GM21786 (cell line): ENCODE measurements at regions not wholly inside any gene's neighbourhood (a gene's known extent, or its start where the extent isn't known, plus 50 kb on each side); places are given as distances from the start of the nearest gene placed in this dataset.

ENCODE experiments used
- ATAC-seq: cut with Tn5 transposase; IDR thresholded peaks from one replicate; pipeline ENCODE4 v1.9.1; 2021; ENCODE audit not compliant: unreplicated experiment

DNA sequence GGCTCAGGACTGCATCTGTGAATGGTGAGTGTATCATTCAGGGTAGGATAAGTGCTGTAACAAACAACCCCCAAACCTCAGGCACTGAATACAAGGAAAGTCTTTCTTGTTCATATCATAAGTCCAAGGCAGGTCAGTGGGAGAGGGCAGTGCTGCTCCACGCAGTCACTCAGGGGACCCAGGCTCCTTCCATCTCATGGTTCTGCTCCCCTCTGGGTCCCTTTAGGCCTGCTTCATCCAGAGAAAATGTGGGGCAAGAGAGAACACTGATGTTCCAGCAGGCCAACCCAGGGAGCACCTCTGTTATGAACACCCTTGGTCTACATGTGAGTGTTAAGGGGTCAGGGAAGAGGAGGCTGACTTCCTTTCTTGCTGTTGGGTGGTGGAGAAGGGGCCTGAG, 187.8 kb downstream of the CHST1 start:
- no peak for ATAC-seq

DNA sequence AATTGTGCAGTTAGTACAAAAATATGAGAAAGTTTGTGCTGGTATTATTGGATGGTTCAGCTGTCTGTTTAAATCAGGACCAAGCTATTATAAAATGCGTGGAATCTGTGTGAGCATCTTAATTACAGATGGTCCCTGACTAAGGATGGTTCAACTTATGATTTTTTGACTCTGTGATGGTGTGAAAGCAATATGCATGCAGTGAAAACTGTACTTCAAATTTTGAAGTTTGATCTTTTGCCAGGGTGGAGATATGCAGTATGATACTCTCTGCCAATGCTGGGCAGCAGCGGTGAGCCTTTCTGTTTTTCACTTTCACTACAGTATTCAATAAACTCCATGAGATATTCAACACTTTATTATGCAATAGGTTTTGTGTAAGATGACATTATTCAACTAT, 189.3 kb downstream of the CHST1 start:
- no peak for ATAC-seq

DNA sequence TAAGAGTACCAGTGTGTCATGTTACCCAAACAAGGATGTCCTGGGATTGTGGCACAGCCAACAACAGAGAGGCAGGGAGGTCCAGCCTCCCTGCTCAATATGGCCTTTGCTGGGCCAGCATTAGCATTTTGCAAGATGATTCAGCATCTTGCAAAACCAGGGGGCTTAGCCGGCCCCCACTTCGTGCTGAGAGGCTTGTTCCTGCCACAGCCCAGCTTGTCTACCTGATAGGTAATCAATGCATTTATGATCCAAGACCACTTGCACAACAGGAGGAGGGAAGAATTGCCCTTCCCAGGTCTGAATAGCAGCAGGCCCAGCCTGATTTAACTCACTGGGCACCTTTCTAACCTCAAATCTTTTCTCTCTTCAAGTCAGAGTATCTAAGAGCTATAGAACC, 189.0 kb upstream of the SYT13 start:
- ATAC-seq, result no peak

DNA sequence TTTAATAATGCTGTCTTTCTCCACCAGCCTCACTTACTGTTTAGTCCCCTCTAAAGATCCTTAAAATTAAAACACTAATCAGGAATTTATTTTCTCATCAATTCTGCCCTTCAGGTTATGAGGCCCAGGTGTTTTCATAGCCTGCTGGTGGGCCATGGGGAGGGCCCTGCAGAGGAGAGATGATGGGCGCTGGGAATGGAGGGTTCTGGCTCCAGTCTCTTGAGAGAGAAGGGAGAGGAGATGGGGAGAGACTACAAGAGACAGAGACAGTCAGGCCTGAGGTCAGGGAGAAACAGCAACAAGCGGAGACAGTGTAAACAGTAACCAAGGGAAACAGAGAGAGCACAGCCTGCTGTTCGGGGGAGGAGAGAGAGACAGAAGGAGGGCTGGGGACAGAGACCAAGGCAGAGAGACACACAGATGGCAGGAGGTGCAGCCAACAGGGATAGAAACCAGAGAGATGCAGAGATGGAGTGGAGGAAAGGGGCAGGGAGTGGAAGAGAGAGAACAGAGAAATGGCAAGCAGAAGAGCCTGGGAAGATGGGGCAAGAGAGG, 187.3 kb upstream of the SYT13 start:
- no peak for ATAC-seq

DNA sequence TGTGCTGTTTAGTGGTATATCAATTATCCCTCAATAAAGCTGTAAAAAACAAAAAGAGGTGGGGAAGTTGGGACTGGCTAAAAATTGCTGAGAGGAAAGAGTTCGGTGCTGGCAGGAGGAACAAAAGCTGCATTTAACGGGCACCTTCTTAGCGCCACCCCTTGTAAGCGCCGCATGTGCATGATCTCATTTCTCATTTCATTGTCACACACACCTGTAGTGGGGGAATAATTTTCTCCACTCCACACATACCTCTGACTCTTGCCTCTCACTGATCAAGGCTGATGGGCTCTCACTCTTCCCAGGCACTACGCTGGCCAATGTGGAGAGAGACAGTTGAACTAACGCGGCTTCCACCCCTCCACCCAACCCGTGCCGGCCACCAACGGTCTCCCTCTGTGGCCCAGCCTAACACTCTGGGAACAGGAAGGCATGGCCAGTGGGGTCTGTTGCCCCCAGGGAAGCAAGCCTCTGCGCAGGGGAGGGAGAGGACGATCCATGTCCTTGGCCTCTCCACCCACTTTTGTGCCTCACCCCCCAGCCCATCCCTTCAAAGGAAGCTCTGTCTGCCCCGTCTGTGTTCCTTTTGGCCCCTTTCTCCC, 186.7 kb upstream of the SYT13 start:
- ATAC-seq, result no peak

DNA sequence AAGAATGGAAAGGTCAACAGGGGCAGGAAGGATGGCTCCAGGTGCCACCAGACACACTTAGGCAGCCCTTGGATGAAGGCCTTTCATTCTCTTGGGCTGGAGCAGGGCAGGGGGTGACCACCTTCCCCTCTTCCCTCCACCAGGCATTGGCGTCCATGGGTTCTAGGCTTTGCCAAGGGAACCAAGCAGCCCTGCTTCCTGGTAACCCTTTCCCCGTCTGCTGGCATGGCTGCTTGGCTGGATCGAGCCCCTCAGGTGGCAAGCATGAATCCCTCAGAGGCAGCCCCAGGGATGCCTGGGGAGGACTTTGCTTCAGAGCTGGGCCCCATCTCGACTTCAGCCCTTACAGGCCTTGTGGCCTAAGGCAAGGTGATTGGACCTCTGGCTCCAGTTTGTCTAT, 185.1 kb upstream of the SYT13 start:
- ATAC-seq, result no peak

DNA sequence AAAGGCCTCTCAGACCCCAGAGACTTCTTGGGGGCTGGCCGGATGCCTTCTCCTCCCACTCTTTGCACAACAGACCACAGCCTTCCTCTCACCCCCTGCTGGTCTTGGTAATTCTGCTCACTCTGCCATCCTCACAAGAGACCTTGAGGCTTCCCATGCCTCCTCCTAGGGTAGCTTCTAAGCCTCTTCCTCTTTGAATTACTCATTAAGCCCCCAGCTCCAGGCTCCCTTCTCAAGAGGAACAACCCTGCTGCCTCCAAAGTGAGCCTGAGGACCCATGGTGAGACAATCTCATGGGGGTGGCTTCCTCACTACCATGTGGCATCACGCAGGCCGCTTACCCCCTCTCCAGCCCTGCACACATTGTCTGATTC, 184.6 kb upstream of the SYT13 start:
- ATAC-seq, result no peak

DNA sequence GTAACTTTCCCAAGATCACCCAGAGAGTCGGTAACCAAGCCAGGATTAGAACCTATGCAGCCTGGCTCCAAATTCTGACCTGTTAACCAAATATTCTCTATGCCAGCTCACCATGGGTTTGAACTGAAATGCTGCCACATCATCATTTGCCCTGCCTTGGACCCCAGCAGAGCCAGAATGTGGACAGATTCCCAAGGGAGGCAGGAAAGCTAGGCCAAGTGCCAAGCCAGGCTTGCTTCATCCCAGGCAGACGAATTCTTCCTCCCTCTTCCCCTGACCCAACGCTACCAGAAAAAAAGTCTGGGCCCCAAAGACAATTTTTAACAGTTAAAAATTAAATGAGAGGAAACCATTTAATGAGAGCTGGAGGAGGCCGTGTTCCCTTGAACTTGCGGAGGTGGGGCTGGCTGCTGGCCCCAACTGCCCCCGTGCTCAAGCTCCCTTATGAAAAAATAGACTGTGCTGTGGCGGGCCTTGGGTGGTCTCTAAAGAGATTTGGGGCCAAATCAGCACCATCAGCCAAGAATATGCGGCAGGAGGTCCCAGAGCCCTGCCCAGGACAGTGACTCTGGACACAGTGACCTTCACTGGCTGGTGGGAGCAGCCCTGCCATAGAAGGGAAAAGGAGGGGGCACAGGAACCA, 184.1 kb upstream of the SYT13 start:
- ATAC-seq, result no peak

DNA sequence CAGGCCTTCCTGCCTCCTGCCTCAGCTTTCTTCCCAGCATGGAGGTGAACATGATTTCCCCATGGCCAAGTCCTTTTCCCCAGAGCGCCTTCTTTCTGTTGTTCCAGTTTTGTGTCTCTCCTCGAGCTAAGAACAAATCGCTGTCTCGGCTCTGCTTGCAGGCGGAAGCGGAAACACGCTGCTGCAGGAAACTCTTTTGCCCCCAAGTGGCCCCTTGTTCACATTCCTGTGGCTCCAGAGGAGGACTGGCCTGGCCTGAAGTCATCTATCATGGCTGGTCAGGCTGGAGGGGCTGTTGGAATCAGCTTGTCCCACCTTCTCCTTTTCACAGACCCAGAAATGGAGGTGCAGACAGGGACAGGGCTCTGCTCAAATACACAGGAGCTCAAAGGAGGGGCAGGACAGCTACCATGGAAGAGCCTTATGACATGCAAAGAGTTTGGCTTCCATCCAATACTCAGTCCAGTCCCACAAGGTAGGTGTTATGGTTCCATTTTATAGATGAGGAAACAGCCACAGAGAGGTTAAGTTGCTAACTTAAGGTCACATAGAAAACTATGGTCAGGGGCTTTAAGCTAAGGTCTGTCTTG, 182.2 kb upstream of the SYT13 start:
- ATAC-seq, result no peak

DNA sequence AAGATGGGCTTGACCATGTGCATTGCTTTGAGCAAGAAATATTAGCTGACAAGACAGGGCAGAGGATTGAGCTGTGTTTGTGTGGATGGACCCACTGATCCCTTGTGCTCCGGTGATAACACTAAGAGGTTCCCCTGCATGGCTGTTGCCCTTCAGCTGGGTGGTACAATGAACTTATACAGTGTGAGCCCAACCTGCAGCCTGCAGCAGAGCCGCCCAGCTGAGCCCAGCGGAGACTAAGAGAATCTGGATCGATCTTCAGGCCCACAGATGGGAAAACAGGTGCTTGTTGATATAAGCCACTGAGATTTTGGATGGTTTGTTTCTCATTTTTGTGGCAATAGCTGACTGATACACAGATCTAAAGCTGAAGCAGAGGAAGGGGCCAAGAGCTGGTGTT, 177.4 kb upstream of the SYT13 start:
- ATAC-seq, result no peak

DNA sequence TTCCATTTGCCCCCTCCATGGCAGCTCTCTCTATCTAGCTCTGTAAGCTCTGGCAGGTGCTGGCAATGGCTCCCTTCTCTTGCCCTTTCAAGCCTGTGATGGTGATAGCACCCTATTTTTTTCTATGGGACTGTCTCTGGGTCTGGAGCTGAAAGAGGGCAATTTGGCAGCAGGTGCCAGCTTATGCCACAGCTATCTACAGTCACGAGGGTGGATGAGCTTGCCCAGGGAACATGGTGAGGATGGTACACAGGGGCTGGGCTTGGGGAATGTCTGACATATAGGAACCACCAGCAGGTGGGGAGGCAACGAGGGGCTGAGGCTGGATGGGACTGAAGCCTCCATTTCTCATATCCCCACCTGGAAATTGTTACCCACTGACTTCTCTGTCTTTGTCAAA, 175.4 kb upstream of the SYT13 start:
- ATAC-seq, result no peak

DNA sequence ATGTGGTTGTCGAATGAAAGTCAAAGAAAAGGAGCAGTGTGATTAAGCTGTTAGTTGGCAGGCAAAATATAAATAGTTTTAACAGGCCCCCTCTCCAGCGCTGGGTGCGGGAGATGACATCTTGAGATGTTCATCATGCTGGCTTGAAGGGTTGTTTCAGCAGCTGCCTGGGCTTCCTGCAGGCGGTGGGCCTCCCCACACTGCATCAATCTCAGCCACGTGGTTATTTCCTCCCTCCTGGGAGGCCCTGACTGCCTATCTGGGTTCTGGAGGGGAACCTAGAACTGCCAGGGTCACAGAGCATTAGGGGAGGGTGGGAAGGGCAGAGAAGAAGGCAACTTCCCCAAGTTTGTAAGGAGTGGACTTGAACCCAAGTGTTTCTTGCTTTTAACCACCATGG, 173.3 kb upstream of the SYT13 start:
- no peak for ATAC-seq

DNA sequence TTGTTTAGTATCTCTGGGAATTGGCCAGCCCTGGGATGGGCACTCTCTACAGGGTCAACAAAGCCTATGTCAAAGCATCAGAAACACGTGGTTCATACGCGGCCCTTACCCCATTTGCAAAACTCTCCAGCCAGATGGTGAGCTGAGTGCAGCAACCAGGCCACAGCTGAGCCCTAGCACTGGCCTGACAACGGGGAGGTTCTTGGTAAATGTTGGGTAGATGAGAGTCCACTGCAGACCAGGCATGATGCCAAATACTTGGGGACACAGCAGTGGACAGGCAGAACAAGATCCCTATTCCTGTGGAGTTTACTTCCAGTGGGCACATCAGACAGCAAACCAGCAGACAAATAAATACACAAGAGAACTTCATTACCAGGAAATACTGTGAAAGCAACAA, 172.1 kb upstream of the SYT13 start:
- no peak for ATAC-seq

DNA sequence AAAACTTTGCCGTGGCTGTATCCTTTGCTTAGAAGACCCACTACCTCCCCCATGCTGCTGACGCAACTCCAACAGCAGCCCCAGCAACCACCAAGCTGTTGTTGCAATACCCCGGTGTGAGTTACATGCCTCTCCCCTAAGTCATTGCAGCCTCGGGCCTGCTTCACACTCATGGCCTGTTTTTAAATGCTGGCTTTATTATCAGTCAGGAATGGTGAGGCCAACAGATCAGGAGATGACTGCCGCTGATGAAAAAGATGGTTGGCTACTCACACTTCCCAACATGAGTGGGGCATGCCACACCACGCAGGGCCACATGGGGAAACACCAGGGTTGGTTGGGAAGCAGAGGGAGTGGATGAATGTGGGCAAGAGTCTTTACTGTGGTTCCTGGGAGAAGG, 171.5 kb upstream of the SYT13 start:
- no peak for ATAC-seq

DNA sequence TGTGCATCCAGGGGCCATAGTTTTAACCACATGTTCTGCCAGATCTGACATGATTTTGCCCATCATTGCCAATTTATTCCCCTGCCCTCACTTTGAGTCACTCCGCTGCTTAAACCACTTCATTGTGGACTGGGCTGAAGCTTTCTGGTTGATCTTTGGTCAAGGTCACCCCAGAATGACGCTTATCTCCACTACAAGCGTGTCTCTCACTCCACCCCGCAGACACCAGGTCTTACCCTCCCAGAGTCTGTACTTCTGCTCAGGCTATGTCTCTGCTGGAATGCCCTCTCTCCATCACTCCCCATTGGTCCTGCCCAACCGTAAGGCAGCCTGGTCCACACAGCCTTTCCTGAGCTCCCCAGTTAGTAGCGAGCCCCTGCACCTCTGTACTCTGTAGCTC, 170.5 kb upstream of the SYT13 start:
- no peak for ATAC-seq

DNA sequence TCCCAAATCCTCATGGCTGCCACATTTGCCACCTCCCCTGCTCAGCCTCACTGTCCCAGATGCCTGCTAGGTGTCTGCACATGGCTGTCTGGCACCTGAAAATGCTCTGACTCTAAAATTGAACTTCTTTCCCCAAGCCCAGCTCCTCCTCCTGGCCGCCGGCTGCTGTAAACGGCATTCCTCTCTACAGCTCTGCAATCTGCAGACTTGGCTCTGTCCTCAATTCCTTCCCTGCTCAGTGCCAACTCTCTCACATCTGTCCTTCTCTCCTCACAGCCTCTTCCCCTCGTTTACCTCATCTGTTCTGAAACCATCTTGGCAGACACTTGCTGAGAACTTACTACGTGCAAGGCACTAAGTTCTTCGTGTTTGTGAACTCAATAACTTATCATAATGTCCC, 169.4 kb upstream of the SYT13 start:
- ATAC-seq, result no peak

DNA sequence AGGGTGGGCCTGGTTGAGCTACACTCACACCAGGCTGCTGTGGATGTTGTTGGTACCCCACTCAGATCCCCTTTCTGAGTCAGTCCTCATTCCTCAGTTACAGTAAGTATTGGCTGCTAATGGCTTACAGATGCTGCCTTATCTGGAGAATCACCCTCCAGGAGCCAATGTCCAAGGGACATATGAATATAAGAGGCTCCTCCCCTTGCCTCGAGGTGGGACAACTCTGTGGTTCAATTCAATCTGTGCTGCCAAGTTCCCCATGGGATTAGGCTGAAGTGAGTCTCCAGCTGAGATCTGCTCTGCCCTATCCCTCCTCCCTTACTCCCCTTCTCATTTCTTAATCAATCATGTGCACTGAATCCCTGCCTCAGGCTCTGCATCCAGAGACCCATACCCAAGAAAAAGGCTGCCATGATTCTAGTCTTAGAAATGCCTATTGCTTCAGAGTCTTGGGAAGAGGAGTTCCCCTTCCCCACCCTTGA, 168.8 kb upstream of the SYT13 start:
- ATAC-seq, result no peak

DNA sequence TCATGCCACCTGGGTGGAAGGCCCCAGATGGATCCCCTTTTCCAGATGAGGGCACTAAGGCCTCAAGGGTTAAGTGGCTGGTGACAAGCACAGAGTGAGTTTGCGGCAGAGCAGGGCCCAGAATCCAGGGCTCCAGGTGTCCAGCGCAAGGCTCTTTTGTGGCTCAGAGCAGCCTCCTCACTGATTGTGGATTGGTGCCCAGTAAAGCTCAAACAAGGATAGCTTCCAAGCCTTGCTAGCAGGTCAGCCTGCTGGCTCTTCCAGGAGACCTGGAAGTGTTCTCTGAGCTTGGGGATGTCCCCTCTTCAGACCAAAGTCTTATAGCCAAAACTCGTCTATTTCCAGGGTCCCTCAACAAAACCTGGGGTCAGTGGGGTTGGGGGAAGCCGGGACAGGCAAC, 167.6 kb upstream of the SYT13 start:
- ATAC-seq, result no peak

DNA sequence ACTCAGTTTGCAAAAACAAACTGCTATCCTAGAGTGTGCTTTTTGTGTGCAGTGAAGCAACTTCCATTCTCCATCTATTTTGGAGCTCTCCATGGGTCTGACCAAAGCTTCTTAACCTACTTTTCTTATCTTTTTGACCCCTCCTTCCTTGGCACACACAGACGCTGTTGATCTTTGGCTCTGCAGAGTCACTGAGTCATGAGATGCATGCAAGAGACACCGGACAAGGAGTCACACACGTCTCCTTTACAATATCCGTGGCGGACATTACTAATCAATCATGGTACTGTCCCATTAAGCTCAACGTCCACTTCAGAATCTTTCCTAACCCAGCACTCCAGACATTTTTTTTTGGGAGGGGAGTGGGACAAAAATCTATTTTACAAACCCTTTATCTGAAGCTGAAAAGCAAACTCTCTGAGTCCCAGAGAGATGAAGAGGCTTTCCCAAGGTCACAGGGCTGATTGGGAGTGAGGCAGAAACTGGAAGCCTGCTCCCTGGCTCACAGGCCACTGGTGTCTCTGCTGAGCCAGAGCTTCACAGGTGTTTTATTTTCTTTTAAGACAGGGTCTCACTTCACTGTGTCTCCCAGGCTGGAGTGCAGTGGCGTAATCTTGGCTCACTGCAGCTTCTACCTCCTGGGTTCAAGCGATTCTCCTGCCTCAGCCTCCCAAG, 165.8 kb upstream of the SYT13 start:
- ATAC-seq, result no peak

DNA sequence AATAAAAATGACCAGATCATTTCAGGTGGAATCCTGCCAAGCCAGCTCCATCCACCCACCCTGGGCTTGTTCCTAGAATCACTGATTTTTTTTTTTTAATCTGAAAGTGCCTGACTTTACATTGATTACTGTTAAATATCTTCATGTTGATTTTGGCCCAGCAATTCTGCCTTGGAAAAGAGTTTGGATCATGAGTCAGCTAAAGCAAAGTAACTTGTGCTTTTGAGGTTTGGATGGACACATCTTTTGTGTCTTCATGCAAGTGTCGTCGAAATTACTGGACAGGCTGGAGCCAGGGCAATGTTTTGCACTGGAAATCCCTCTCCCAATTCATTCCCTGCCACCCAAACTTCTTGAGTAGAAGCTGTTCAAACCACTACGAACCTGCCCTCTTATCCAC, 164.0 kb upstream of the SYT13 start:
- no peak for ATAC-seq

DNA sequence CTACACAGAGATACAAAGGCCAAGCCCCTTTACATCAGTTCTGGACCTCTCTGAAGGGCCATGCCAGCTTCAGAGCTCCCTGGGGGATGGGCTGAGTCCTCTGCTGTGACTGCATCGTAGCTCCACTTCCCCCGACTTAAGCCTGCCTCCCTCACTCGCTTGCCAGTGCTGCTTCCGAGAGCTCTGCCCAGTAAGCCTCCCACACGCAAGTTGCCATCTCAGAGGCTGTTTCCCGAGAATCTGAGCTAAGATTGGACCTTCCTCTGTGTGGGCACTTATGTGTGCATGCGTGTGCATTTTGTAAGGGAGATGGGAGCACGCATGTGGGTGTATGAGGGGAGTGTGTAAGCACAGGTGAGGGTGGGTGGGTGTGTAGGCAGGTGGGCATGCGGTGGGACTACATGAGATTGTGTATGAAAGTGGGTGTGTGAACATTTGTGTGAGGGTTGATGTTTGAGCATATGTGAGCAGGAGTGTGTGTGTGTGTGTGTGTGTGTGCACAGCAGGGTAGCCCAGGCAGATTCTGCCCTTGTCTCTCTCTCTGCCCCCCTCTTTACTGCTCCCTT, 163.0 kb upstream of the SYT13 start:
- no peak for ATAC-seq

DNA sequence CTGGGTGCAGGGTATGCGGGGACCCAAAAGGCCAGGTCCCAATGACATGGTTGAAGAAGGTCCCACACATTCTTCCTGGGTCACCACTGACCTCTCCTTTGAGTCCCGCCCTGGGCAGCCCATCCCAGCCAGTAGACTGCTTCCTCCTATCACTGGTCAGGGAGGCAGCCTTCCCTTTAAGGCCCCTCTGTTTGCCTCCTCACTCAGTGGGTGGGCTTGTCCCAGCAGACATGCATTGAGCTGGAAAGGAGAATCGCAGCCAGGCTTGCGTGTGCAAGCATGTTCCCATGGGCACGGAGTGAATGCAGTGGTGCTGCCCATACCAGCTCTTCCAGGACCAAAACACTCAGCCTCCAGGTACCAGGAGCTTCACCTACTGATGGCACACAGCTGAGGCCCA, 162.4 kb upstream of the SYT13 start:
- ATAC-seq, result no peak
